ENCODE measurements at regions not wholly inside any gene's neighbourhood (a gene's known extent, or its start where the extent isn't known, plus 50 kb on each side); places are given as distances from the start of the nearest gene placed in this dataset.

- TF ChIP-seq CTCF (IDR thresholded peaks at IDR 0.05; ENCODE audit: unreplicated experiment) = no peak
- Mint-ChIP-seq H3K4me1 (ENCODE audit: unreplicated experiment) (peaks cover 28% of the 10 kb centered on the region), H3K36me3 (ENCODE audit: low read depth, unreplicated experiment) (no peaks in the 10 kb centered on the region)
Observed at GRCh38 chr21:38973552-38973951, 167.8 kb downstream of the ETS2 start.

GRCh38 chr21:38972078-38972477 is 166.3 kb downstream of the ETS2 start:
- H3K27ac Mint-ChIP-seq (ENCODE audit: unreplicated experiment) = no peak overlapping the region
- no peak overlapping the region for H3K4me3 Mint-ChIP-seq (ENCODE audit: unreplicated experiment)
- no peaks in the 10 kb centered on the region for H3K36me3 Mint-ChIP-seq (ENCODE audit: low read depth, unreplicated experiment)
- TF ChIP-seq CTCF (IDR thresholded peaks at IDR 0.05; ENCODE audit: unreplicated experiment) = no peak
- peaks cover 2% of the 10 kb centered on the region for H3K27me3 Mint-ChIP-seq (ENCODE audit: unreplicated experiment)
- DNase-seq (ENCODE audit: low spot score) = no peak
- H3K9me3 Mint-ChIP-seq (ENCODE audit: unreplicated experiment) = no peaks in the 10 kb centered on the region
- peaks cover 29% of the 10 kb centered on the region for H3K4me1 Mint-ChIP-seq (ENCODE audit: unreplicated experiment)

More at GRCh38 chr21:38973552-38973951, 167.8 kb downstream of the ETS2 start:
- no peak for DNase-seq (ENCODE audit: low spot score)
- H3K9me3 Mint-ChIP-seq (ENCODE audit: unreplicated experiment) = no peaks in the 10 kb centered on the region
- no peak overlapping the region for H3K27ac Mint-ChIP-seq (ENCODE audit: unreplicated experiment)
- H3K27me3 Mint-ChIP-seq (ENCODE audit: unreplicated experiment) = peaks cover 2% of the 10 kb centered on the region
- H3K4me3 Mint-ChIP-seq (ENCODE audit: unreplicated experiment) = no peak overlapping the region

- Mint-ChIP-seq H3K4me3 (ENCODE audit: unreplicated experiment) (no peak overlapping the region), H3K9me3 (ENCODE audit: unreplicated experiment) (no peaks in the 10 kb centered on the region), H3K27me3 (ENCODE audit: unreplicated experiment) (no peaks in the 10 kb centered on the region), H3K27ac (ENCODE audit: unreplicated experiment) (peak overlapping the region; percentile 44), H3K36me3 (ENCODE audit: low read depth, unreplicated experiment) (no peaks in the 10 kb centered on the region), H3K4me1 (ENCODE audit: unreplicated experiment) (peaks cover 27% of the 10 kb centered on the region)
- DNase-seq (ENCODE audit: low spot score) = no peak
- no peak for TF ChIP-seq CTCF (IDR thresholded peaks at IDR 0.05; ENCODE audit: unreplicated experiment)
Observed at GRCh38 chr21:38970765-38971164, 165.0 kb downstream of the ETS2 start.

- no peak for DNase-seq (ENCODE audit: low spot score)
- Mint-ChIP-seq H3K9me3 (ENCODE audit: unreplicated experiment) (no peaks in the 10 kb centered on the region), H3K27ac (ENCODE audit: unreplicated experiment) (no peak overlapping the region), H3K4me1 (ENCODE audit: unreplicated experiment) (peaks cover 27% of the 10 kb centered on the region), H3K4me3 (ENCODE audit: unreplicated experiment) (no peak overlapping the region), H3K27me3 (ENCODE audit: unreplicated experiment) (no peaks in the 10 kb centered on the region), H3K36me3 (ENCODE audit: low read depth, unreplicated experiment) (no peaks in the 10 kb centered on the region)
- no peak for TF ChIP-seq CTCF (IDR thresholded peaks at IDR 0.05; ENCODE audit: unreplicated experiment)
Observed at GRCh38 chr21:38968887-38969543, 163.3 kb downstream of the ETS2 start.

GRCh38 chr21:38965910-38966504 is 160.3 kb downstream of the ETS2 start:
- peaks cover 4% of the 10 kb centered on the region for H3K9me3 Mint-ChIP-seq (ENCODE audit: unreplicated experiment)

More at GRCh38 chr21:38965910-38966504, 160.3 kb downstream of the ETS2 start:
- H3K4me3 Mint-ChIP-seq (ENCODE audit: unreplicated experiment) = no peak overlapping the region
- peaks cover 7% of the 10 kb centered on the region for H3K27me3 Mint-ChIP-seq (ENCODE audit: unreplicated experiment)
- no peak for TF ChIP-seq CTCF (IDR thresholded peaks at IDR 0.05; ENCODE audit: unreplicated experiment)
- no peak overlapping the region for H3K27ac Mint-ChIP-seq (ENCODE audit: unreplicated experiment)
- peaks cover 12% of the 10 kb centered on the region for H3K36me3 Mint-ChIP-seq (ENCODE audit: low read depth, unreplicated experiment)
- H3K4me1 Mint-ChIP-seq (ENCODE audit: unreplicated experiment) = peaks cover 13% of the 10 kb centered on the region
- DNase-seq (ENCODE audit: low spot score) = no peak
